Astrocyte (in vitro differentiated cells and primary cell): ENCODE measurements at regions not wholly inside any gene's neighbourhood (a gene's known extent, or its start where the extent isn't known, plus 50 kb on each side); places are given as distances from the start of the nearest gene placed in this dataset.

ENCODE experiments used
- DNase-seq: peaks from one replicate; pipeline ENCODE4 v3.0.0-alpha.2; 2010; ENCODE audit warnings: low read depth
- FAIRE-seq: peaks from 2 replicates; lab custom pipeline; 2011; peaks lifted over from hg19 to GRCh38; lab: Jason Lieb, UNC
- H2AFZ ChIP-seq: 2 replicates; pipeline ENCODE4 v1.6.0; 2012; ENCODE audit warnings: low read depth, low read length, inconsistent platforms
- H3K27ac ChIP-seq: 2 replicates; pipeline ENCODE4 v1.5.1; 2011; ENCODE audit warnings: low read depth, low read length, inconsistent platforms
- H3K27me3 ChIP-seq: 2 replicates; pipeline ENCODE4 v1.6.0; 2011; ENCODE audit warnings: low read length, inconsistent platforms; ENCODE audit not compliant: insufficient read depth
- H3K36me3 ChIP-seq: 2 replicates; pipeline ENCODE4 v1.5.1; 2011; ENCODE audit warnings: low read length, inconsistent platforms; ENCODE audit not compliant: insufficient read depth
- H3K4me1 ChIP-seq: 2 replicates; pipeline ENCODE4 v1.5.1; 2011; ENCODE audit warnings: low read length, inconsistent platforms; ENCODE audit not compliant: insufficient read depth
- H3K4me2 ChIP-seq: 2 replicates; pipeline ENCODE4 v1.6.0; 2012; ENCODE audit warnings: low read length, inconsistent platforms
- H3K4me3 ChIP-seq: 2 replicates; pipeline ENCODE4 v1.5.1; 2011; ENCODE audit warnings: low read depth, mild to moderate bottlenecking, low read length, inconsistent platforms; ENCODE audit not compliant: insufficient read depth
- H3K79me2 ChIP-seq: 2 replicates; pipeline ENCODE4 v1.6.0; 2012; ENCODE audit warnings: mild to moderate bottlenecking, low read length, inconsistent platforms; ENCODE audit not compliant: insufficient read depth
- H3K9ac ChIP-seq: 2 replicates; pipeline ENCODE4 v1.6.0; 2012; ENCODE audit warnings: mild to moderate bottlenecking, low read length, inconsistent platforms
- H3K9me3 ChIP-seq: 2 replicates; pipeline ENCODE4 v1.5.1; 2012; ENCODE audit warnings: low read depth, mild to moderate bottlenecking, low read length, inconsistent platforms; ENCODE audit not compliant: insufficient read depth
- H4K20me1 ChIP-seq: 2 replicates; pipeline ENCODE4 v1.6.0; 2012; ENCODE audit warnings: low read length, inconsistent platforms; ENCODE audit not compliant: insufficient read depth
- H3K27ac Mint-ChIP-seq: one replicate; pipeline ENCODE4 v1.8.0; 2021; ENCODE audit warnings: mild to moderate bottlenecking, mixed read lengths; ENCODE audit not compliant: unreplicated experiment
- H3K27me3 Mint-ChIP-seq: one replicate; pipeline ENCODE4 v1.8.0; 2021; ENCODE audit warnings: low read depth, mixed read lengths; ENCODE audit not compliant: unreplicated experiment
- H3K36me3 Mint-ChIP-seq: one replicate; pipeline ENCODE4 v1.8.0; 2021; ENCODE audit warnings: low read depth, mixed read lengths; ENCODE audit not compliant: unreplicated experiment
- H3K4me1 Mint-ChIP-seq: one replicate; pipeline ENCODE4 v1.8.0; 2021; ENCODE audit warnings: low read depth, mixed read lengths; ENCODE audit not compliant: unreplicated experiment
- H3K4me3 Mint-ChIP-seq: one replicate; pipeline ENCODE4 v1.8.0; 2021; ENCODE audit warnings: mild to moderate bottlenecking, moderate library complexity, mixed read lengths; ENCODE audit not compliant: unreplicated experiment
- H3K9me3 Mint-ChIP-seq: one replicate; pipeline ENCODE4 v1.8.0; 2021; ENCODE audit warnings: mild to moderate bottlenecking, mixed read lengths; ENCODE audit not compliant: unreplicated experiment
- CTCF ChIP-seq: IDR thresholded peaks from 2 replicates; pipeline ENCODE4 v1.5.1; 2011; ENCODE audit warnings: low read depth, mild to moderate bottlenecking, inconsistent platforms, low read length, moderate library complexity; ENCODE audit not compliant: insufficient read depth
- EZH2 ChIP-seq: IDR thresholded peaks from 2 replicates; pipeline ENCODE4 v1.6.1; 2012; ENCODE audit warnings: mild to moderate bottlenecking, low read length, inconsistent platforms; ENCODE audit not compliant: insufficient read depth

GRCh38 chr12:3398196-3398789, 92.7 kb upstream of the PRMT8 start:
- H3K9ac ChIP-seq = no peak overlapping the region
- no peak overlapping the region for H2AFZ ChIP-seq
- no peaks in the 10 kb centered on the region for H3K27me3 ChIP-seq
- Mint-ChIP-seq H3K27ac (no peak overlapping the region), H3K4me1 (no peaks in the 10 kb centered on the region), H3K9me3 (peaks cover 5% of the 10 kb centered on the region), H3K4me3 (peak overlapping the region; percentile 60), H3K36me3 (no peaks in the 10 kb centered on the region), H3K27me3 (peaks cover 15% of the 10 kb centered on the region)
- no peaks in the 10 kb centered on the region for H3K4me1 ChIP-seq
- no peak overlapping the region for H3K4me3 ChIP-seq
- H3K36me3 ChIP-seq = no peaks in the 10 kb centered on the region
- no peak overlapping the region for H3K27ac ChIP-seq
- no peak for DNase-seq
- no peaks in the 10 kb centered on the region for H3K9me3 ChIP-seq
- H3K79me2 ChIP-seq = no peaks in the 10 kb centered on the region
- FAIRE-seq = no peak
- TF ChIP-seq EZH2 = no peak
- TF ChIP-seq CTCF = no peak
- H3K4me2 ChIP-seq = no peak overlapping the region
- H4K20me1 ChIP-seq = no peaks in the 10 kb centered on the region

- no peak for TF ChIP-seq CTCF
- no peak for TF ChIP-seq EZH2
- Histone ChIP-seq H4K20me1 (no peaks in the 10 kb centered on the region), H3K27ac (no peak overlapping the region), H3K4me2 (no peak overlapping the region), H2AFZ (no peak overlapping the region), H3K4me1 (no peaks in the 10 kb centered on the region), H3K79me2 (no peaks in the 10 kb centered on the region), H3K9ac (no peak overlapping the region), H3K9me3 (no peaks in the 10 kb centered on the region), H3K4me3 (no peak overlapping the region), H3K27me3 (no peaks in the 10 kb centered on the region), H3K36me3 (no peaks in the 10 kb centered on the region)
- Mint-ChIP-seq H3K27ac (no peak overlapping the region), H3K36me3 (peaks cover 2% of the 10 kb centered on the region), H3K9me3 (peaks cover 30% of the 10 kb centered on the region), H3K4me1 (no peaks in the 10 kb centered on the region), H3K4me3 (no peak overlapping the region), H3K27me3 (peaks cover 17% of the 10 kb centered on the region)
- no peak for FAIRE-seq
- no peak for DNase-seq
These were observed 85.2 kb upstream of the PRMT8 start for GRCh38 chr12:3405821-3406220.

- Mint-ChIP-seq H3K4me1 (no peaks in the 10 kb centered on the region), H3K9me3 (peaks cover 30% of the 10 kb centered on the region)
- TF ChIP-seq CTCF = no peak
- no peak for TF ChIP-seq EZH2
These were observed 83.3 kb upstream of the PRMT8 start for GRCh38 chr12:3407723-3408122.

More at GRCh38 chr12:3407723-3408122, 83.3 kb upstream of the PRMT8 start:
- Mint-ChIP-seq H3K27me3 (peaks cover 13% of the 10 kb centered on the region), H3K4me3 (no peak overlapping the region), H3K36me3 (peaks cover 2% of the 10 kb centered on the region), H3K27ac (no peak overlapping the region)
- H3K27me3 ChIP-seq = no peaks in the 10 kb centered on the region
- no peaks in the 10 kb centered on the region for H4K20me1 ChIP-seq
- no peaks in the 10 kb centered on the region for H3K4me1 ChIP-seq
- no peak overlapping the region for H2AFZ ChIP-seq
- no peak overlapping the region for H3K4me2 ChIP-seq
- DNase-seq (no peak), FAIRE-seq (no peak)
- no peaks in the 10 kb centered on the region for H3K79me2 ChIP-seq
- no peak overlapping the region for H3K9ac ChIP-seq
- H3K36me3 ChIP-seq = no peaks in the 10 kb centered on the region
- H3K9me3 ChIP-seq = no peaks in the 10 kb centered on the region
- no peak overlapping the region for H3K27ac ChIP-seq
- H3K4me3 ChIP-seq = no peak overlapping the region
